ENCODE measurements at regions not wholly inside any gene's neighbourhood (a gene's known extent, or its start where the extent isn't known, plus 50 kb on each side); places are given as distances from the start of the nearest gene placed in this dataset.
A peak's percentile ranks its signal among the peaks of the same experiment; 100 is the strongest.

DNA sequence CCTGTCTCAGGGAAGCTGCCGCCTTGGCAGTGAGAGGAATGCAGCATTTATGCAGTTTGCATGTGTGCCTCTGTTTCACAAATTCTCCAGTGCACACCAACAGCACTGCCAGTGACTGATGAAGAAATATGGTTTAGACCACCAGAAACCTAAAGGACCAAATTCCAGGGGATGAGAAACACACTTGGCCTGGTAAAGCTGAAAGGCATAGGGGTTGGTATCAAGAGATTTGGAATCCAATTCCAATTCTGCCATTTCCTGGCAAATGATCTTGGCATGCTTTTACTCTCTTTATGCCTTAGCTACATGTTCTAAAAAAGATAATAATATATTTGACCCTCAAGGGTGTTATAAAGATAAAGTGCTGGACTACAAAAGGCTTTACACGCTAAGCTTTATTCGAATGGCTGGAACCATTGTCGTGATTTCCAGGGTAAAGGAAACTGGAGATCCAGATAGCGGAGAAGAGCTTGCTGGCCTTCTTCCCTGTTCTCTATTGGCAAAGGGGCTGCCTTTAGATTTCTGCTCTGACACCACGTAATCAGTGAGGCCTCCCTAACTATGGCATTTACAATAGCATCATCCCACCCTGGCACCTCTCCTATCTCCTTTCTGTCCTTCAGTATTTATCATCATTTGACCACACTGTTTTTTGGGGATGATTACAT, 359.8 kb upstream of the ASIC2 start:
- no peak for DNase-seq

DNA sequence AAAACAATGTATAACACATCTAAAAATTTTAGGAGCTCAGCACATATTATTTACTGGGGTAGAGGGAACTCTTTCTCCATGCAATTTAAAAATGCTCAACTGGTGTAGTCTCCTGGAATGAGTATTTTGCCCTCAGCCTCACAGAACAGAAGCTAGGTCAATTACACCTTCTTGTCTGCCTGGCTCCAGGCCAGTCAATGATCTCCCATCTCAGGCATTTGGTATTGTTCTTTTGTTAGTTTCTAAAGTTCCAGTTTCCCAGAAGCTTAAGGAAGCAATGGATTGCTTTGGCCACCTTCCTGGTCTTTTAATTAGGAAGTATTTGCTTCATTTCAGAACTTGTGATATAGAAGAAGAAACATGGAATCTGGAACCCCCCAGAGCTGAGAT, 360.3 kb upstream of the ASIC2 start:
- DNase-seq, result no peak

DNA sequence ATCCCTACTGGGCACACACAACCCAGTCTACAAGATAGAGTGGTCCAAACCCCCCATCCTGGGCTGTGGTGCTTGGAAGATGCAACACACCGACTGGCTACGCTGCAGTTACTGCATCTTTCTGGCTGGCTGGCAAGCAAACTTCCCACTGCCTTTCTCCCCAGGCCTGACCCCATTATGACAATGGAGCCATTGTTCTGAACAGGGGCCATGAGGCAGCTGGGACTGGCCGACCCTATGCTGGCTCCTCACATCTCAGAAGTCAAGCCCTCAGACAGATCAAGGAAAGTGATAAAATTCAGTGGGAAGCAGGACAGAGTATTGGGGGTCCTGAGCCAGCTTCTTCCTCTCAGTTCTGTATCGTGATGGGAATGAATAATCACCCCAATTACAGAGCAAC, 364.1 kb upstream of the ASIC2 start:
- DNase-seq, result no peak

DNA sequence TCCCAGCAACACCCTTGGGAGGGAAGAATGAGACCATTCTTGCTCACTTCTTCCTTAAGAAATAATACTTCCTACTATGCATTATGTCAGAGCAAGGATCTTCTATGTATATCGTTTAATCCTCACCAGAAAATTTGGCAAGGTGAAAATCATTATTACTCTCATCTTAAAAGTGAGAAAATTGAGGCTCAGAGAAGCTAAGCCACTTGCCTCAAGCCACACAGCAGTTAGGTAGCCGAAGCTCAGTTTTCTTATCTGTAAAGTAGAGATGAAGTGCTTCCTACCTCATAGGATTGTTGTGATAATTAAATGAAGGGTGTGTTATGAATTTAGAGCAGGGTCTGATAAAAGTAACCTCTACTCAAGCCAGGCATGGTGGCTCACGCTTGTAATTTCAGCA, 368.9 kb upstream of the ASIC2 start:
- no peak for DNase-seq

DNA sequence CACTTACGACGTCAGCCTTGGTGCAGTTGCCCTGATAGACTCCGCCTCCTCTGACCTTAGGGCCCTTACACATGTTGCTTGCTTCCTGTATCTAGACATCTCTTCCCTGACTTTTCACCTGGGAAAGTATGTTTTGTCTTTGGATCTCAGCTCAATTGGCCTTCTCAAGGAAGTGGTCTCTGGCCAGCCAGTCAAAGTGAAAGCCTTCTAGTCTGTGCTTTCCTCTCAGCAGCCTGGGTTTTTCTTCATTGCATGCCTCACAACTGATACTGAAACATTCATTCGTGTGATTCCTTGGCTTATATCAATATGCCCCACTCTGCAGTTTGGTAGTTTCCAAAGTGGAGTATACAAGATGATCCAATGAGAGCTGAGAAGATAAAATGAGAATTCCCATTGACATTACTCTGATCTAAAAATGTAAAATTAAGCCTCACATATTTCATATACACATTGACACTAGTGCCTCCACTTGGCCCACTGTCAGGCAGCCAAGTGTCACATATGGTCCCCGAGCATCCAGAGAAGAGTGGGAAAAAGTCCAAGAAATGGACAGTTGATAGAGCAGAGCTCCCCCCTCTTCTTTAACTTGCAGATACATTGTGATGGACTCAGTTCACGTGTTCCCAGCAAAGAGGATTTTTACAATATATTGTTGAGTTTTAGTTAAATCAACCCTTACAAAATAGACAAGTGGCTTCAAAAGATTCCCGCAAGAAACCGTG, 371.2 kb upstream of the ASIC2 start:
- DNase-seq, result no peak

GRCh38 chr17:33667052-33667509, 374.0 kb upstream of the ASIC2 start:
- DNase-seq, result peak; percentile 41 to 49

DNA sequence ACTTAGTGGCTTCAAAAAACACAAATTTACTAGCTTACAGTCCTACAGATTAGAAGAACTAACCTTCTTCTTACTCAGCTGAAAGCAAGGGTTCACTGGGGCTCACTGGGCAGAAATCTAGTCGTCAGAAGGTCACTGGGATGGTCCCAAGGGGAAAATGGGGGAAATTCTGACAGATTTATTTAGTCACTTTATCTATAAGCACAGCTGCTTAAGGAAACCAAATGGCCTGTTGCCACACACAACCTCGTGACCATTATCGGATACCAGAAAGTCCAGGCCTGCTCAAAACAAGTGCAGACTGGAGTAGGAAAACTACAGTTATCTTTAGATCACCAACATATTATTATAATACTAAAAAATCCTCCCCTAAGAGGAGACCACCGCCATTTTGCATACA, 374.6 kb upstream of the ASIC2 start:
- no peak for DNase-seq

DNA sequence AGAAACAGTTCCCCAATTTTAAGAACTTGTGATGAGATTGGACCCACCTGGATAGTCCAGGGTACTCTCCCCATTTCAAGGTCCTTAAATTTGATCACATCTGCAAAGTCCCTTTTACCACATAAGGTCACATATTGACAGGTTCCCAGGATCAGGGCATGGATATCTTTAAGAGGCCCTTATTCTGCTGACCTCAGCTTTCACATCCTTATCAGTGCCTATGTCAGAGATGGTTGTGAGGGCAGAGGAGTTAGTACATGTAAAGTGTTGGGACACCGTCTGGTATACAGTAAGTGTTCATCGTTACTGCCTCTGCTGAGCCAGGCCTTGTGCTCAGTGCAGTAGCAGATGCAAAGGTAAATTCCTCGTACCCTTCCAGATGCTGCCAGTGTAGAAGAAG, 375.4 kb upstream of the ASIC2 start:
- DNase-seq, result no peak

DNA sequence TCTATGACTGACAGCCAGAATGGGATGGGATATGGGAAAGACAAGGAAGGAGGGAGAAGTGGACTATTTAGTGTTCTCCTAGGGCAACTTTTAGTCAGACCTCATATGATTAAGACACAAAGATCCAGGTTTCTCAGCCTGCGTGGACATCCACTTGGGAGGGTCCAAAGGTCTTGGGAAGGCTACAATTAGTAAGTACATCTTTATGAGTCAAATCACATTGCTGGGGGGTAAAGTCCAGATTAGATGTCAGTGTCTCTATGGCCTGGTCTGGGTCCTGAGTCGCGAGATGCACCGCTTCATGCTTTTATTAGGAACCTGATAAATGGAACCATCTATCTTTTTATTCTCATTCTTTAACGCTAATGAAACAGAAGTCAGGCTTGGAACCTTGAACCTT, 378.4 kb upstream of the ASIC2 start:
- no peak for DNase-seq

DNA sequence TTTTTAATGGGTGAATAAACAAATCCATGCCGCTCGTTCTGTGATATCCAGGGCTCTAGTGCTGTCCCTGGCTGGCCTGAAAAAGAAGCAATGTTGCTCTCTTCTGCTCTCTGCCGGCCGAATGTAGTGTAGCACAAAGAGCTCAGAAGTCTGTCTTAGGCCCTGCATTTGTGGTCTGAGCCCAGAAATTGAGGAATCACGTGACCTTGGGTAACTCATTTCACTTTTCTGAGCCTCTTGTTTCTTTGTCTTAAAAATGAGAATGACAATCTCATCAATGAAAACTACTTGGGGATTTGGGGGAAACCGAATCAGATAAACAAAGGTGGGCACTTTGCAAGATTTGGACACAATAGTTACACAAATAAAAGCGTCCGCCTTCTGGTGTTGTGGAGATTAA, 381.6 kb upstream of the ASIC2 start:
- DNase-seq, result peak; percentile 66 to 67

DNA sequence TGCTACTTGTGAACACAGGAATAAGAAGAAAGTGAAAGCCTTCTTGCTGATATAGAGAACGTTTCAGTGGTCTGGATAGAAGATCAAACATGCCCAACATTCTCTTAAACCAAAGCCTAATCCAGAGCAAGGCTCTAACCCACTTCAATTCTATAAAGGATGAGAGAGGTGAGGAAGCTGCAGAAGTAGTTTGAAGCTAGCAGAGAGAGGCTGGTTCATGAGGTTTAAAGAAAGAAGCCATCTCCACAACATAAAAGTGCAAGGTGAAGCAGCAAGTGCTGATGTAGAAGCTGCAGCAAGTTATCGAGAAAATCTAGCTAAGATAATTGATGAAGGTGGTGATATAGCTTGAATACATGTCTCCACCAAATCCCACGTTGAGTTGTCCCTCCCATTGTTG, 383.3 kb upstream of the ASIC2 start:
- no peak for DNase-seq

- DNase-seq, result no peak
Measured at GRCh38 chr17:33679595-33679994, 386.5 kb upstream of the ASIC2 start.

DNA sequence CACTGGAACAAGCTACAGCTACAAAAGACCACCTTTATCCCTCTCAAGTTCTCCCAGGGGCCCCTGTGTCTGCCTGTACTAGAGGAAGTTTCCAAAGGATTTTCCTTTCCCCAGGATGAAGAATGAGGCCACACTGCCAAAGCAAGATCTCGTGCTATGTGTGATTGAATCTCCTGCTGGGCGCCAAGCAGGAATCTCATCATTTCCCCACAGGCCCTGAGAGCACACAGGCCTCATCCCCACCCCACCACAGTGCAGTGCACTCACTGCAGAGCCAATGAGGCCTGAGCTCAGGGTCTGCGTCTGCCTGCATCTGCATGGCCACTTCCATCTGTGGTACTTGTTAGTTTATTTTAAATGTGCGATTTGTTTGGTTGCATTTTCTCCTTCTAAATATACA, 387.4 kb upstream of the ASIC2 start:
- DNase-seq, result no peak

- no peak for DNase-seq
Measured at GRCh38 chr17:33682599-33682998, 389.5 kb upstream of the ASIC2 start.

- DNase-seq, result no peak
Measured at GRCh38 chr17:33684735-33685134, 391.6 kb upstream of the ASIC2 start.

DNA sequence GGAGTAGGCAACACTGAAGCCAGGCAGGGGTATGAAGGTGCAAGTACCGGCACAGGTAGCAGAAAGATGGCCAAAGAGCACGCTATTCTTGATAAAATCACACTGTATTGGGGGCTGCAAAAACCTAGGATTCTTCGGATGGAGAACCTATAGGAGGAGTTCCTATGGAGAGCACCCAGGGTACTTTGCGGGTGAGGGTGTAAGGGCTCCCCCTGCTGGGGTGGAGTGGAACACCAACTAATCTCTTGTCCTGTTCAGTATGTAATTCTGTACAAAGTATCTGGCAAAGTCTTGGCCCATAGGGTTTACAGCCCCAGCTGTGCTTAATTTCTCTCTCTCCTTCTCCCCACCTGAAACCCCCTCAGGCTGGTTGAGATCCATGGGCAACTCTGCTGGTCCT, 393.1 kb upstream of the ASIC2 start:
- DNase-seq, result peak; percentile 46 to 56

DNA sequence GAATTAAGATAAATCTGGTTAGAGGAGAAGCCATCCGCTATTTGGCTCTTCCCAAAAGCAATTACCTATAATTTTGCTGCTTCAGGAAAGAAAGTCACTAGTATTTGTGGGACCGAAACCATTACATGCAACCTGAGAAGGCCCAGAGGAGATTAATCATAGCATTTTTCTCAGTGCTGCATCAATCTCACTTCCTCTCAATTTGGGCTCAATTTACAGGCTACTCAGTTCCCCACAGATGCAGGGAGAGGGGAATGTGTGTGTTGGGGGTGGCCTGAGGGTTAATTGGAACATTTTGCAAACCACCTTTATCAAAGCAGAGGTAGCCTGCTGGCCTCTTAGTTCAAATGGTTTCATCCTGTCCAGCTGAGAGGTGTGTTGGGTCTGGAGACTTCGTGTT, 394.7 kb upstream of the ASIC2 start:
- DNase-seq, result no peak

GRCh38 chr17:33688771-33689170, 395.7 kb upstream of the ASIC2 start:
- no peak for DNase-seq

GRCh38 chr17:33689725-33690124, 396.6 kb upstream of the ASIC2 start:
- DNase-seq, result no peak

- no peak for DNase-seq
Measured at GRCh38 chr17:33695431-33695830, 402.3 kb upstream of the ASIC2 start.

DNA sequence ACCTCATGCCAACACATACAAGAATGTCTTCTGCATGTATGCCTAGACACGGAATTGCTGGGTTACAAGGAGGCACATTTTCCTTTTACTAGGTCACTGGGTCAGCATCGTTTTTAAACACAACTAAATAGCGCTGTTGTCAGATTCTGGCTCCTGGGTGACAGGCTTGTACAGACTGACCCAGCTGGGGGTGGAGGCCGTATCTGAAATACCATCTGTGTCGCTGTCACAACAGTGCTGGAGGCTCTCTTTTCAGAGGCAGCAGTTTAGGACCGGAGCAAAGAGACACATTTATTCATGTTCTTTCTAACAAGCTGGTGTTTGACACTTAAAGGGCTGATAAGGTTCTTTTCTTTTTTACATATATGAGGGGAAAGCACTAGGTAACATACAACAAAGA, 403.0 kb upstream of the ASIC2 start:
- no peak for DNase-seq

DNA sequence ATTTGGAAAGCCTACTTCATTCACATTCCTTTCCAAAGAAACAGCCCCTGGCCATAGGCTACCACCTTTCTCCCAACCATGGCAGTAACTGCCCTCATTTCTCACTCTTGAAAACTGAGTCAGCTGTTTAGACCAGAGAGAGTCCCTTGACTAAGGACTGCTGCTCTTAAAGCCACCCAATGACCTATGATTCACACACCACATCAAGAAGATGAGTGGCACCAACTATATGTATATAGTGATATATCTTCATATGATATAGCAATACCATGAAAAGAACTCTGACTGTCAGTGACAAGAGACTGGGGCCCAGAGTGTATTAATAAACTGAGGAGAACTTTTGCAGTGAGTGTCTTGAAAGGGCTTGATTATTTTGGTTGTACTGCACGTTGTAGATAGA, 404.5 kb upstream of the ASIC2 start:
- no peak for DNase-seq

- DNase-seq, result no peak
Measured at GRCh38 chr17:33701910-33702309, 408.8 kb upstream of the ASIC2 start.

DNA sequence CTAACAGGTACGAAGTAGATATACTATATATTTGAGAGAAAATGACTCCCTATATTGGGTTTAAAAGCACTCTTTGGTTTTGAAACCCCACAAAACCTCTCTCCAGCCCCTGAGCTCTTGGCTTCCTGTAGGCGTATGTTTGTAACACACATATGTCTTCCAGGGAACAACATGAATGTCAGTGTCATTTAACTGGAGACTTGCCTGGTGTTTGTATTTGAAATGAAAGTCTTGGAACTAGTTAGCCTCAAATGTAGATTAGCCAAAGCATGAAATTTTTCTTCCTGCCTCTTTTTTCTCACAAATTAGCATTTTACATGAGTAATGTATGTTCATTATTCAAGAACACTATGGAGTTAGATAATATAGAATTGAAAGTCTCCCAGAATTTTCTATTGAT, 411.8 kb upstream of the ASIC2 start:
- no peak for DNase-seq

GRCh38 chr17:33709881-33710280, 416.8 kb upstream of the ASIC2 start:
- no peak for DNase-seq
